ENCODE measurements at regions not wholly inside any gene's neighbourhood (a gene's known extent, or its start where the extent isn't known, plus 50 kb on each side); places are given as distances from the start of the nearest gene placed in this dataset.

DNA sequence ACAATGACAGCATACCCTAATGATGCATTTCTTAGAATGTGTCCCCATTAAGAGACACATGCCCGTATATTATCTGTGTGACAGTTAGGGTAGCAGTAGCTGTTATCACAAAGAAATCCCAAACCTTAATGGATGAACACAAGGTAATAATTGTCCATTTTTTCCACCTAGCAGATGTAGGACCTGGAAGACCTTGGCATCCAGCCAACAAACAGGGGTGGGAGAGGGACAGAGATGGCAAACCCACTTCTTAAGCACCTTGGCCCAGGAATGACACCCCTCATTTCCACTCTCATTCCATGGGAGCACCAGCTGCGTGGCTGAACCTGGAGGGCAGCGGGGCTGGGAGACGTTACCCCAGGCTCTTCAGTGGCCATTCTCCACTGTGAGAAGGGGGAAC is 679.0 kb downstream of the AACS start:
- TF ChIP-seq, protein P1, sequence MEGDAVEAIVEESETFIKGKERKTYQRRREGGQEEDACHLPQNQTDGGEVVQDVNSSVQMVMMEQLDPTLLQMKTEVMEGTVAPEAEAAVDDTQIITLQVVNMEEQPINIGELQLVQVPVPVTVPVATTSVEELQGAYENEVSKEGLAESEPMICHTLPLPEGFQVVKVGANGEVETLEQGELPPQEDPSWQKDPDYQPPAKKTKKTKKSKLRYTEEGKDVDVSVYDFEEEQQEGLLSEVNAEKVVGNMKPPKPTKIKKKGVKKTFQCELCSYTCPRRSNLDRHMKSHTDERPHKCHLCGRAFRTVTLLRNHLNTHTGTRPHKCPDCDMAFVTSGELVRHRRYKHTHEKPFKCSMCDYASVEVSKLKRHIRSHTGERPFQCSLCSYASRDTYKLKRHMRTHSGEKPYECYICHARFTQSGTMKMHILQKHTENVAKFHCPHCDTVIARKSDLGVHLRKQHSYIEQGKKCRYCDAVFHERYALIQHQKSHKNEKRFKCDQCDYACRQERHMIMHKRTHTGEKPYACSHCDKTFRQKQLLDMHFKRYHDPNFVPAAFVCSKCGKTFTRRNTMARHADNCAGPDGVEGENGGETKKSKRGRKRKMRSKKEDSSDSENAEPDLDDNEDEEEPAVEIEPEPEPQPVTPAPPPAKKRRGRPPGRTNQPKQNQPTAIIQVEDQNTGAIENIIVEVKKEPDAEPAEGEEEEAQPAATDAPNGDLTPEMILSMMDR (IDR thresholded peaks at IDR 0.05): no peak
- no peak for TF ChIP-seq POLR2A (IDR thresholded peaks at IDR 0.05)

All from prostate gland (tissue), 2 donors.